GM04504 (cell line): ENCODE measurements at regions not wholly inside any gene's neighbourhood (a gene's known extent, or its start where the extent isn't known, plus 50 kb on each side); places are given as distances from the start of the nearest gene placed in this dataset.
A peak's percentile ranks its signal among the peaks of the same experiment; 100 is the strongest.

Source experiments
- DNase-seq: peaks from one replicate; pipeline ENCODE4 v3.0.0-alpha.2; 2012; ENCODE audit warnings: low read depth

GRCh38 chr13:84961023-84961422, 838.2 kb downstream of the SLITRK6 start:
- DNase-seq, result no peak

GRCh38 chr13:84959818-84960217, 839.4 kb downstream of the SLITRK6 start:
- DNase-seq, result no peak

- DNase-seq, result no peak
Observed at GRCh38 chr13:84954636-84955035, 844.6 kb downstream of the SLITRK6 start.

- DNase-seq, result no peak
Observed at GRCh38 chr13:84951128-84951527, 848.1 kb downstream of the SLITRK6 start.

- DNase-seq, result no peak
Observed at GRCh38 chr13:84946192-84946591, 853.0 kb downstream of the SLITRK6 start.

GRCh38 chr13:84940798-84941197, 858.4 kb downstream of the SLITRK6 start:
- DNase-seq, result no peak

GRCh38 chr13:84940167-84940566, 859.1 kb downstream of the SLITRK6 start:
- no peak for DNase-seq

- no peak for DNase-seq
Observed at GRCh38 chr13:84934911-84935310, 864.3 kb downstream of the SLITRK6 start.

GRCh38 chr13:84933797-84934196, 865.4 kb downstream of the SLITRK6 start:
- DNase-seq, result no peak

GRCh38 chr13:84931264-84931663, 868.0 kb downstream of the SLITRK6 start:
- DNase-seq, result no peak

GRCh38 chr13:84927442-84928169, 871.6 kb downstream of the SLITRK6 start:
- no peak for DNase-seq

- DNase-seq, result no peak
Observed at GRCh38 chr13:84925443-84925842, 873.8 kb downstream of the SLITRK6 start.

GRCh38 chr13:84923831-84924230, 875.4 kb downstream of the SLITRK6 start:
- DNase-seq, result no peak

GRCh38 chr13:84917252-84917878, 881.9 kb downstream of the SLITRK6 start:
- peak; percentile 1 for DNase-seq

- no peak for DNase-seq
Observed at GRCh38 chr13:84912720-84913119, 886.5 kb downstream of the SLITRK6 start.

- DNase-seq, result no peak
Observed at GRCh38 chr13:84910423-84910822, 888.8 kb downstream of the SLITRK6 start.

GRCh38 chr13:84903391-84903790, 895.8 kb downstream of the SLITRK6 start:
- DNase-seq, result no peak

GRCh38 chr13:84902243-84902642, 897.0 kb downstream of the SLITRK6 start:
- no peak for DNase-seq

GRCh38 chr13:84896128-84896527, 903.1 kb downstream of the SLITRK6 start:
- peak; percentile 17 for DNase-seq

GRCh38 chr13:84894749-84895148, 904.5 kb downstream of the SLITRK6 start:
- DNase-seq, result no peak

- DNase-seq, result no peak
Observed at GRCh38 chr13:84885868-84886267, 913.4 kb downstream of the SLITRK6 start.

- DNase-seq, result no peak
Observed at GRCh38 chr13:84873951-84874350, 925.3 kb downstream of the SLITRK6 start.

GRCh38 chr13:84870190-84870589, 929.0 kb downstream of the SLITRK6 start:
- no peak for DNase-seq

GRCh38 chr13:84867246-84867645, 932.0 kb downstream of the SLITRK6 start:
- DNase-seq, result no peak
